NCI-H526 treated with DMSO at 0.1 percent for 48 hours (cell line): ENCODE measurements at regions not wholly inside any gene's neighbourhood (a gene's known extent, or its start where the extent isn't known, plus 50 kb on each side); places are given as distances from the start of the nearest gene placed in this dataset.
A peak's percentile ranks its signal among the peaks of the same experiment; 100 is the strongest.

Experiments
- DNase-seq: peaks from one replicate; lab custom pipeline; 2025; lab: John Stamatoyannopoulos, UW

DNA sequence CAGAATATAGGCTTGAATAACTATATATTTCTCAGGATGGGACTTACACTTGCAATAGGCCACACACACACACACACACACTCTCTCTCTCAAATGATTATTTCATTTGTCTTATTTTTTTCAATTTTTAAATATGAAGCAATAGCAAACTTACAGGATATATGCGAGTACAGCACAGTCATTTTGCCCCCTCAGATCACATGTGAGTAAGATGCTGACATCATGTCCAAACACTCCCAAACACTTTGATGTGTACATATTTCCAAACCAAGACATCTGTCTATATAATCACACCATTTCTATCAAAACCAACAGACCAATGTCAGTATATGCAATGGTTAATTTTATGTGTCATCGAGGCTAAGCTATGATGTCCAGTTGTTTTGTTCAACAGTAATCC lies 1535.9 kb upstream of the FLRT2 start:
- DNase-seq = no peak

DNA sequence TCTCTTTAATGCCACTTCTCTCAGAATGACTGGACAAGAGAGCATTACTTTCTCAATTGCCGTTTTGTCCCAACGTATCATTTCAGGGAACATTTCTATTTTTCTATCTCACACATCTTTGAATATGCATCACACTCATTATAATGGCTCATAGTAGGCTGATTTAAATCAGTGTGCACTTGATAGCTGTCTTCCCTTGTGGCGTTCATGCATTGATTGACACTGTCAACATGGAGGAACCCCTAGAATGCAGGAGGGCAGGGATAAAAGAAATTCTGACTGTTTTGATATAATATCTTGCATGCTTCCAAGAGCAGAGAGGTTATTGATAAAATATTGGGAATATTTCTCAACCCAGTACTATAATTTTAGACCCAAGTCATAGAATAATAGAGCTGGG lies 1528.9 kb upstream of the FLRT2 start:
- no peak for DNase-seq

- no peak for DNase-seq
Observed at GRCh38 chr14:84003346-84003745, 1526.6 kb upstream of the FLRT2 start.

GRCh38 chr14:84006643-84007155 lies 1523.2 kb upstream of the FLRT2 start:
- no peak for DNase-seq

- peak; percentile 57 for DNase-seq
Observed at GRCh38 chr14:84013424-84013823, 1516.5 kb upstream of the FLRT2 start.

DNA sequence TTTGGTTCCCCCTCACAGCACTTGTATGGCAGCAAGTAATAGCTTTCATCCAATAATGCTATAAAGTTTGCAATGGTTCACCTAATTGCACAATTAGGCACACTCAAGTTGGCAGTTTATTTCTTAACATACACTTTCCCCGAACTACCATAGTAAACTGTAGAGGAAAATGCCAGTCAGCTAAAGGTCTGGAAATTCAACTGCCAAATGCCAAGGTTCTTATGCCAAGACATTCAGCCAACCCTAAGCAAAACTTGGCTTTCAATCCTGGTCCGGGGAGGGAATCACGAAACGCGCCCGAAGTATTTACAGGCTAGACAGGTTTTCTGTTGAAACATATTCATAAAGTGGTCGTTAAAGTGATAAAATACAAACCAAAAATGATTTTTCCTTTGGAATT lies 1512.4 kb upstream of the FLRT2 start:
- no peak for DNase-seq

GRCh38 chr14:84021433-84021832 lies 1508.5 kb upstream of the FLRT2 start:
- DNase-seq = no peak

GRCh38 chr14:84024231-84024820 lies 1505.6 kb upstream of the FLRT2 start:
- DNase-seq = no peak

DNA sequence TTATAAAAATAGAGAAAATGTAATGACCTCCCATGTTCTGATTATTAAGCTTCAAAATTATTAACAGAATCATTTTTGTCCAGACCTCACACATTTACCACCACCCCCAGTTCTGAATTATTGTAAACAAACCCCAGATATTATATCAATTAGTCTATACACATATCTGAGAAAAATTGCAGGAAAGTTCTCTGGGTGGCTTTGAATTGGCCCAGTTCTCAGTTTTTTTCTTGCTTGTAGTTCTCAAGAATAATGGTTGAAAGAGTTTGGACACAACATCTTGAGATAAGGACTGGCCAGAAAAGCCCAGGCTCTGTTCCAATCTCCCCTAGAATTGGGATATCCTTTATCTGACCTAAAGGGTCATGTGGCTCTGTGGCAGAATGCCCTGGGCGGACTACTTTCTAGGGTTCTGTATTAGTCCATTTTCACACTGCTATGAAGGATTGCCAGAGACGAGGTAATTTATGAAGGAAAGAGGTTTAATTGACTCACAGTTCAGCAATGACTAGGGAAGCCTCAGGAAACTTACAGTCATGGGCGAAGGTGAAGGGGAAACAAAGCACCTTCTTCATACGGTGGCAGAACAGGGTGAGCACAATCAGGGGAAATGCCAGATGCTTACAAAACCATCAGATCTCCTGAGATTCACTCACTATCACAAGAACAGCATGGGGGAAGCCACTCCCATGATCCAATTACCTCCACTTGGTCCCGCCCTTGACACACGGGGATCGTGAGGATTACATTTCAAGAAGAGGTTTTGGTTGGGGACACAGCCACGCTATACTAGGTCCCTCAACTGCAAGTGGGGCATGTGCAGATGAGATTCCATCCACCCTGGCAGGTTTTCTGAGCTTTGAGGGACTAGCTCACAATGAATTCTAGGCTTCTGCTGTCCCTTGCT lies 1504.6 kb upstream of the FLRT2 start:
- no peak for DNase-seq

GRCh38 chr14:84027351-84027750 lies 1502.6 kb upstream of the FLRT2 start:
- DNase-seq = no peak

GRCh38 chr14:84028080-84028604 lies 1501.8 kb upstream of the FLRT2 start:
- DNase-seq = no peak

DNA sequence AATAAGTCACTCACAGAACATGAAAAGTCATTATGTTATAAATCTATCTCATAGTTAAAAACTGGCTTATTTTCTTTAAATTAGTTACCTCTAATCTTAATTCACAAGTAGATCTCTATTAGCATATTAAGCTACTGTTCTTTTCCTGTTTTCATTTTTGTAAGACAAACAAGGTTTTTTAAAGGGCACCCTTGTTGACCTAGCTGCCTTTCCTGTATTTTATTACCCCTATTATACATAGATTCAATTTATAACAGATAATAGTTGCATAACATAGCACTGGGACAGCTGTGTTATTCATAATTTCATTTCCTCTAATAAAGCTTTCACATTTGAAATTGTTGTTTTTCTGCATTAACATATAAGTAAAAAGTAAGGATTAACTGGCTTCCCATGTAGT lies 1500.7 kb upstream of the FLRT2 start:
- no peak for DNase-seq

- DNase-seq = no peak
Observed at GRCh38 chr14:84029720-84030119, 1500.2 kb upstream of the FLRT2 start.

DNA sequence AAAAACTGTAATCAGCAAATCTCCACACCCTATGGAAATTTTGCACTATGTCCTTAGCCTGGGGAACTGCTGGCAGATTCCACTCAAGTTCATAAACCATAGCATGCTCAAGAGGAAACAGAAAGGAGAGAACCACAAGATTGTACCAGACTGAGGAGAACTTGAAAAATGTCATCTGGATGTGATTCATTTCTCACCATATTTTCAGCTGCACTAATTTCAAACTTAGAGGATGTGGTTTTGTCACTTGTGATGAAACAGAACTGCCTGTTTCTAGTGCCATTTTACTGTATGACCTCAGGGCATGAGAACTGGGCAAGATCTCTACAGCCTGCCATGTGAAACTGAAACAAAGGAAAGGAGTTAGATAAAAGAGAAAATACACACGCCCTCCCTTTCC lies 1493.1 kb upstream of the FLRT2 start:
- no peak for DNase-seq

- DNase-seq = no peak
Observed at GRCh38 chr14:84037593-84037992, 1492.4 kb upstream of the FLRT2 start.

DNA sequence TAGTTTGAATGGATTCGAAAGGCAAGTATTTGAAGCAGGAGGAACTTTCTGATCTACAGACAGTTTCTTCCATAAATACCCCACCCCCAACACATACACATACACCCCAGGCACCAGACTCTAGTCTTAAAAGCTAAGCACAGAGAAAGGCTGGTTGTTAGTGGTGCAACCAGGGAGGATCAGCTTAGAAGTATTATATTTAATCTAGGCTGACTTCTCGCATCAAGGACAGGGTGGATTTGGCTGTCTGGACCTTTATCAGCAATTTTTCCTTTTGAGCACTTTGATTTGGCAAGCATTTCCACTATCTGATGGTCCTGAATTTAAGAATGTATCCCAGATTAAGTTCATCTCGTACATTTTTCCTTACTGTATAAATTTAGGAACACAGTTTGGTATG lies 1489.8 kb upstream of the FLRT2 start:
- no peak for DNase-seq

DNA sequence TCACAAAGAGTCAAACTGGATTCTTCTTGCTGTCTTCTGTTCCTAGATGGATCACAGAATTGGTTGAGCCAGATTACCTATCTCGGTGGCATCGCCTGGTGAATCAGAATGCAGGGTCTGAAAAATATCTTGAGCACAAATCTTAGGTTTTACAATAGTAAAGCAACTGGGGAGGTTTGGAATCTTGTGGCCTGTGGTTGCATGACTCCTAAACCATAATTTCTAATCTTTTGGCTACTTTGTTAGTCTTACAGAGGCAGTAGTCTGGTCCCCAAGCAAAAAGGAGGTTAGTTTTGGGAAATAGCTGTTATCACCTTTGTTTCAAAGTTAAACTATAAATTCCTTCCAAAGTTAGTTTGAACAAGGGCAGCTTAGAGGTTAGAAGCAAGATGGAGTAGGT lies 1488.5 kb upstream of the FLRT2 start:
- DNase-seq = no peak

DNA sequence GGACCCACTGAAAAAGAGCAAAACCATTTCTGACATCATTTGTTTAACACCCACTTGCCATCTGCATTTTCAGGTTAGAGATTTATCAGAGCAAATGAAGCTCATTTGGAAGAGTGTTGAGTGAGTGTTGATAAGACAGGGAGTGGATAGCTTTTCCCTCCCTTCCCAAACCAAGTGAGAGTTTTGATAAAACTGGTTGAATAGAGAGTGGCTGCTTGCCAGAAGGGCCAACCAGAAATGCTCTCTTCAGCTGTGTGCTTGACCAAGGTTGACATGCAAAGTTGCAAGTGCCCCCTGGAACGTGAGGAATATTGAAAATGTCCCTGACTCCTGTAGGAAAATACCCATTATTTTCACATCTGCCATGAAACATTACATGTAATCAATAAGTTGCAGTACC lies 1487.0 kb upstream of the FLRT2 start:
- DNase-seq = no peak

DNA sequence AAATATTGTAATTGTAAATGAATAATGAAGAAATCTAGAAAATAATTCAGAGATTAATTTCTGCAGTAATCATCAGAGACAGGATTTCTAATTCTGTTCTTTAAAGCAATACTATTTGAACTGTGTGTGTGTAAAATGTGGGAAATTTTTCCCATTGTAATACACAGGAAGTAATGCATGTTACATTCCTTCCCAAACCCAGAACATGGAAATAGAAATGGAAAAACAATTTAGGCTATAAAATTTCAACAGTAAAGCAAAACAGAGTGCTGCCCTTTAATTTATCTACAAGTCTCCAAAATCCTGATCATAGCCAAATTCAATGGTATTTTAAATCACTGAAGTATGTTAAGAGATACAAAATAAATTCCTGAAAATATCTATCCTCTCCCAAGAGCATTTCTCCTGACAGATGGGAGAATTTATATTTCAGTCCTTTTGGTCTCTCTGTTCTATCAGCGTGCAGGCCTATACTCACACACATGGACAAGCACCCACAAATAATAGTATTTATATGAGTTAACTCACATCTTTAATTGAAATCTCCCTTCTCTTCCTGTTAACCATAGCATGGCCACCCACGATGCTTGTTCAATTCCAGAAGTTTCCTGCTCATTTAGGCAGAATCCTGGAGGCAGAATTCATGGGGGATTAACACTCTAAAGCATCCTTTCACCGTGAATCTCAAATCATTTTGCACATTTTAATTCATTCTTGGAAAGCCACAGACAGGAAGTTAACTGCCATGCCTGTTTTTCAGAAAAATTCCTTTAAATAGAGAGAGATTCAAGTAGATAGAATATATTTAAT lies 1465.4 kb upstream of the FLRT2 start:
- DNase-seq = no peak

DNA sequence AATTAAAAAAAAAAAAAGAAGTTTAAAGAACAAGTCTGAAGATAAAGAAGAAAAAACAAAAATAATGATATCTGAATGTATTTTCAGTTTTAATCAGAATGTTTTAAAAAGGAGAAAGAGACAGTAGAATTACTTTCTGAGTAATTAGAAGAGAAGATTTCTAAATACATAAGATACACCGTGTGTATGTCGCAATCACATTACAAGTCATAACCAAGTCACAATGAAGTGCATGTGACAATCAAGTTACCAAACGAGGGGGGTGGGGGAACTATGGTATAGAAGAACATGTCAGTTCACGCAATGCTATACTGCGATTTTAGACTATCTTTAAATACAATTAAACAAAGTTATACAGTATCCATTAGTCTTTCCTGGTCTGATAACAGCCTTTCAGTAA lies 1464.1 kb upstream of the FLRT2 start:
- DNase-seq = no peak

- DNase-seq = no peak
Observed at GRCh38 chr14:84068288-84068687, 1461.7 kb upstream of the FLRT2 start.

DNA sequence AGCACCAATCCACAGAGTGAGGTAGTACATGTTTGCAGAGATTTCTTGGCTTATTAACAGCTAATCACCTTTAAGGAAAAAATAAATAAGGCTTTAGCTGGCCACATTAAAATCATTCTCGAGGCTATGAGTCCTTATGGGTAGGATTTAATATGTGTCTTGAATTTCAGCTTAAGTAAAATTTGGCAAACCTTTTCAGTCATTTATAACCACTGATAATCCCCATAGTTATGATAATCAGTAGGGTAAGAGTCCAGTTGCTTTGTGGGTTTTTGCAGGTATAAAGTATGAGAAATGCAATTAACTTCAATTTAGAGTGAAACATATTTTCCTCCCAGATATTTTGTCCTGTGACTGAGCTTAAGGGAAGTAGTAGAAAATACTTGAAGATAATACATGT lies 1458.9 kb upstream of the FLRT2 start:
- no peak for DNase-seq
